ENCODE measurements at regions not wholly inside any gene's neighbourhood (a gene's known extent, or its start where the extent isn't known, plus 50 kb on each side); places are given as distances from the start of the nearest gene placed in this dataset.

DNA sequence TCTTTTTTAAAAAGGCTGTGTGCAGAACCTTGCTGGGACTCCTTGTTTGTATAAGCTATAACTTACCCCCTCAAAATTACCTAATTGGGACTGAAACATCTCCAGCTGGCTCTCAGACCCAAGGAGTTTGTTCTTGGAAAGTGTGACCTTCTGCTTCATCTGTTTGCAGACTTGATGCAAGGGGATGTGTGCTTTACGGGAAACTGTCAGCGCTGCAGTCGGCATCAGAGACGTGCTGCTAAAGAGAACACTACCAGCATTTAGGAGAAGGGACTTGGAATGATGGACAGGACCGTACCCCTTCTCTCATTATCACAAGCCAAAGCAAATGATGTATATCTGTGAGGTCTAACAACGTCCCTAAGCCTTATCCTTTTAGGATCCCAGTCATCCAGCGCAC lies 174.2 kb upstream of the PARP11 start:
- no peaks in the 10 kb centered on the region for H3K36me3 ChIP-seq
- intact Hi-C loops (cut with micrococcal nuclease): no loop called here
- TF ChIP-seq, protein P1, sequence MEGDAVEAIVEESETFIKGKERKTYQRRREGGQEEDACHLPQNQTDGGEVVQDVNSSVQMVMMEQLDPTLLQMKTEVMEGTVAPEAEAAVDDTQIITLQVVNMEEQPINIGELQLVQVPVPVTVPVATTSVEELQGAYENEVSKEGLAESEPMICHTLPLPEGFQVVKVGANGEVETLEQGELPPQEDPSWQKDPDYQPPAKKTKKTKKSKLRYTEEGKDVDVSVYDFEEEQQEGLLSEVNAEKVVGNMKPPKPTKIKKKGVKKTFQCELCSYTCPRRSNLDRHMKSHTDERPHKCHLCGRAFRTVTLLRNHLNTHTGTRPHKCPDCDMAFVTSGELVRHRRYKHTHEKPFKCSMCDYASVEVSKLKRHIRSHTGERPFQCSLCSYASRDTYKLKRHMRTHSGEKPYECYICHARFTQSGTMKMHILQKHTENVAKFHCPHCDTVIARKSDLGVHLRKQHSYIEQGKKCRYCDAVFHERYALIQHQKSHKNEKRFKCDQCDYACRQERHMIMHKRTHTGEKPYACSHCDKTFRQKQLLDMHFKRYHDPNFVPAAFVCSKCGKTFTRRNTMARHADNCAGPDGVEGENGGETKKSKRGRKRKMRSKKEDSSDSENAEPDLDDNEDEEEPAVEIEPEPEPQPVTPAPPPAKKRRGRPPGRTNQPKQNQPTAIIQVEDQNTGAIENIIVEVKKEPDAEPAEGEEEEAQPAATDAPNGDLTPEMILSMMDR (IDR thresholded peaks at IDR 0.05; ENCODE audit: borderline replicate concordance): no peak
- no peak overlapping the region for H3K4me3 ChIP-seq
- no peak for DNase-seq
- no peaks in the 10 kb centered on the region for H3K9me3 ChIP-seq (replicated peaks)
- no peaks in the 10 kb centered on the region for H3K4me1 ChIP-seq
- peaks cover 79% of the 10 kb centered on the region for H3K27me3 ChIP-seq (ENCODE audit: low read depth)
- H3K27ac ChIP-seq (replicated peaks): no peak overlapping the region

DNA sequence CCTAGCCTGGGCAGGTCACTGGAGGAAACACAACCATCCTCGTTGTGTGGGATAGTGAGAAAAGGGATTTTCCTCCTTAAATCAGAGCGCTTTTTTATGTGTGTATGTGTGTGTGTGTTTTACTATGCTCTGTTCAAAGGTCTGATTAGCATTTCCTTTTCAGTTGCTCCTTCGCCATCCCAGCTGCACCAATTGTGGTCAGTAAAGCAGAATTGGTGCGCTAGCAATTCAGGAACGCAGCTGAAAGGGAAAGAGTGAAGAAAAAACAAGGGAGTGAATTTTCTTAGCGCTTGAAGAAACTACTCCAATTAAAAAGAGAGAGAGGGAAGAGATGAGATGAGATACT lies 173.3 kb upstream of the PARP11 start:
- no peak overlapping the region for H3K4me3 ChIP-seq
- H3K27ac ChIP-seq (replicated peaks): no peak overlapping the region
- no peak for DNase-seq
- H3K4me1 ChIP-seq: no peaks in the 10 kb centered on the region
- H3K9me3 ChIP-seq (replicated peaks): no peaks in the 10 kb centered on the region
- H3K36me3 ChIP-seq: no peaks in the 10 kb centered on the region
- TF ChIP-seq, protein P1 (IDR thresholded peaks at IDR 0.05; ENCODE audit: borderline replicate concordance): no peak
- intact Hi-C loops (cut with micrococcal nuclease): no loop called here
- H3K27me3 ChIP-seq (ENCODE audit: low read depth): peaks cover 70% of the 10 kb centered on the region

DNA sequence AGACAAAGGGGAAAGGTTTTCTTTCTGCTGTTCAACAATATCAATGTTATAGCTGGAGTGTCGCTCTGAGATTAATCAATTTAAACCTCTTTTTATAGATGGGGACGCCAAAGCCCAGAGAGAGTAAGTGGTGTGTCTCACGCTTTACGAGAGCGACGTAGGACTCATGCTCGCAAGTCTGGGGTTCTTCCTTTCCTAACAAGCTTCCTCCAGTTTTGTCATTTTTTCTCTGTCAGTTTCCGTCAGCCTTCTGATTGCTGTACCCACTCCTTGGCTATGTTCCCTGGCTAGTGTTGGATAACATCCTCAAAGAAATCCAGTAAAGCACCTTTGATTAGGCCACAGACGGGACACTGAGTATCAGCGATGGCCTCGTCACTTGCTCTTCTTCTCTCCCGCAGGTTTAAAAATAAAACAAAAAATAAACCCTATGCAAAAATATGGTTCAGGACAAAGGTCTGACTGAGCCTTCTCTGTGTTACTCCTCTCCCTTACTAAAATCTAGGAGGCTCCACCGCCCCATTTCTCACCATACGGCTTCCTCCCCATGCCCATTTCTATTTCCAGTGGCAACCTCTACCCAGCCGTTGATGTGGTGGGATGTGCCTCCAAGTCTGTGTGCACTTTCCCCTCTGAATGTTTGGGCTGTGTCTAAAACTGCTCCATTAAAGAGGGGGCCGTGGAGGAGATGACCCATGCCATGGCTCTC lies 172.7 kb upstream of the PARP11 start:
- no peak for DNase-seq
- TF ChIP-seq, protein P1 (IDR thresholded peaks at IDR 0.05; ENCODE audit: borderline replicate concordance): no peak

DNA sequence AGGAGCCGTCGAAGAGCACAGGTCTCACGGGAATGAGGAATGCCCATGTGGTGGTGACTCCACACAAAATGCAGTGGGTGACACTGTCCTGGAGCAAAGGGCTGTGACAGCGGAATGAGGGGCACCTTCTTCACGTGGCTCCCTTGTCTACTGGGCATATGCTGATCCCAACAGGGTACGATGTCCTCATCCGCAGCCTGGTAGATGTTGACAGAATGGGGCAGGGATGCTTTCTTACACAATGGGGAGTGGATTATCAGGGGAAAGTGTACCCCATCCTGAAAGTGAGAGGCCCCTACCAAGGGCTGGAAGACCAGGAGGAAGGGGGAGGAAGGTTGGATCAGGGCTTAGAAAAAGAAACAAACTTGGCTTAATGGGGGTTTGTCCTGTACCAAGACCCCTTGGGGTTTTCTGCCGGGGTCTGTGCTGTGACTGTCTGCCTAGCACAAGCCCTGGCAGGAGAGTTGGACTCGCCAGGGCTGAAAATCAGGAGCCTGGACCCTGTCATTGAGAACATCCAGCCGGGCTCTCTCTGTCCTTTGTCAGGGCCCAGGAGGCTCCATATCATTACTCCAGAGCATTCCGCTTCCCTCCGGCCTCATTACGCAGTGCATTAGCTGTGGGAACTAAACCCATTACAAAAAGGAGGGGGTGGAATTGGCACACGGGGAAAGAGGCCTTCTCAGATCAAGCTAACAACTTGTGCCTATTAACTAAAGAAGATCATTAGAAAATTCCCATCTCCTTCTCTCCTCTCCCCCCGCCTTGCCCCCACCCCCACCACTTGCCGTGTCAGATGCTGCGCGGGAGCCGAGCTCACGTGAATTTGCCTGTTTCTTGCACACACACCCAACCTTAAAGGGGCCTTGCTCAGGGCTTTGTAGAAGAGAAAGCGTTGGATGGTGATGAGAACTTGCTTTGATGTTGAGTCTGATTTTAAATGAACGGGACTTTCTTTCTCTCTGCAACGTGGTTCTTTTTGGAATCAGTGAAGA lies 171.8 kb upstream of the PARP11 start:
- H3K4me1 ChIP-seq: no peaks in the 10 kb centered on the region
- H3K36me3 ChIP-seq: no peaks in the 10 kb centered on the region
- no peak for DNase-seq
- no peak overlapping the region for H3K4me3 ChIP-seq
- TF ChIP-seq, protein P1 (IDR thresholded peaks at IDR 0.05; ENCODE audit: borderline replicate concordance): no peak
- no peak overlapping the region for H3K27ac ChIP-seq (replicated peaks)
- H3K9me3 ChIP-seq (replicated peaks): no peaks in the 10 kb centered on the region
- intact Hi-C loops (cut with micrococcal nuclease): no loop called here
- peaks cover 61% of the 10 kb centered on the region for H3K27me3 ChIP-seq (ENCODE audit: low read depth)

More for the DNA sequence above, 172.7 kb upstream of the PARP11 start:
- H3K9me3 ChIP-seq (replicated peaks): no peaks in the 10 kb centered on the region
- peaks cover 65% of the 10 kb centered on the region for H3K27me3 ChIP-seq (ENCODE audit: low read depth)
- no peak overlapping the region for H3K27ac ChIP-seq (replicated peaks)
- H3K4me1 ChIP-seq: no peaks in the 10 kb centered on the region
- no peak overlapping the region for H3K4me3 ChIP-seq
- intact Hi-C loops (cut with micrococcal nuclease): no loop called here
- H3K36me3 ChIP-seq: no peaks in the 10 kb centered on the region

DNA sequence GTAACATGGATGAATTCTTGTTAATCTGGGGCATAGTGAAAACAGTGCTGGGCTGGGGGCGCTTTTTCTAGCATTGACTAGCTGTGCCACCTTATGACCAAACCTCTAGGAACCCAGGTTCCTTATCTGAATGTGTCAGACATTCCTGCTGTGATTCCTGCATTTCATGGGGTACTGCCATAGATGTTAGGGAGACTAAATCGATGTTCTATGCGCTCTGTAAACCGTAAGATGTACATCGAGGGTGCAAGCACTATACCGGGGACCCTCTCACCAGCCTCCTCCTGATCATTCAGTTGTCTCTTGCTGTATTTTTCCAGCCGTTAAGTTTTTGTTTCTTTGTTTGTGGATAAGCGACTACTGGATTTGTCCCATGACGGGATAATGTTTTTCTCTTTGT lies 170.9 kb upstream of the PARP11 start:
- Histone ChIP-seq H3K36me3 (no peaks in the 10 kb centered on the region), H3K27me3 (ENCODE audit: low read depth) (peaks cover 52% of the 10 kb centered on the region), H3K9me3 (replicated peaks) (no peaks in the 10 kb centered on the region), H3K4me3 (no peak overlapping the region), H3K4me1 (no peaks in the 10 kb centered on the region), H3K27ac (replicated peaks) (no peak overlapping the region)
- intact Hi-C loops (cut with micrococcal nuclease): no loop called here
- no peak for DNase-seq
- TF ChIP-seq, protein P1 (IDR thresholded peaks at IDR 0.05; ENCODE audit: borderline replicate concordance): no peak

Measured in left ventricle myocardium inferior (tissue), 1 donor.